D341Med (cell line): ENCODE measurements at regions not wholly inside any gene's neighbourhood (a gene's known extent, or its start where the extent isn't known, plus 50 kb on each side); places are given as distances from the start of the nearest gene placed in this dataset.
"Not testable (repeated sequence)": the region's sequence is repeated elsewhere in the genome, so short reads cannot be mapped to it uniquely, and the experiment has no call there.

Experiments
- DNase-seq: peaks from one replicate; pipeline ENCODE4 v3.0.0; 2012; ENCODE audit warnings: low spot score

- DNase-seq, result no peak
These were observed 96.2 kb upstream of the TSHZ3 start for GRCh38 chr19:31445406-31445805.

GRCh38 chr19:31448221-31448657, 99.0 kb upstream of the TSHZ3 start:
- DNase-seq, result no peak

GRCh38 chr19:31449379-31449778, 100.1 kb upstream of the TSHZ3 start:
- DNase-seq, result no peak

- no peak for DNase-seq
These were observed 101.5 kb upstream of the TSHZ3 start for GRCh38 chr19:31450696-31451095.

GRCh38 chr19:31451686-31452330, 102.6 kb upstream of the TSHZ3 start:
- DNase-seq, result no peak

GRCh38 chr19:31459430-31459829, 110.2 kb upstream of the TSHZ3 start:
- DNase-seq, result no peak

GRCh38 chr19:31461814-31462539, 112.7 kb upstream of the TSHZ3 start:
- no peak for DNase-seq

- no peak for DNase-seq
These were observed 121.1 kb upstream of the TSHZ3 start for GRCh38 chr19:31470229-31470939.

- DNase-seq, result no peak
These were observed 121.7 kb upstream of the TSHZ3 start for GRCh38 chr19:31470952-31471351.

GRCh38 chr19:31478241-31478640, 129.0 kb upstream of the TSHZ3 start:
- DNase-seq, result no peak

- no peak for DNase-seq
These were observed 134.1 kb upstream of the TSHZ3 start for GRCh38 chr19:31483226-31483857.

- DNase-seq, result not testable (repeated sequence)
These were observed 135.7 kb upstream of the TSHZ3 start for GRCh38 chr19:31484858-31485410.

- no peak for DNase-seq
These were observed 136.2 kb upstream of the TSHZ3 start for GRCh38 chr19:31485472-31485871.

GRCh38 chr19:31491242-31491641, 142.0 kb upstream of the TSHZ3 start:
- no peak for DNase-seq

- no peak for DNase-seq
These were observed 142.8 kb upstream of the TSHZ3 start for GRCh38 chr19:31492050-31492449.

GRCh38 chr19:31496076-31496475, 146.8 kb upstream of the TSHZ3 start:
- no peak for DNase-seq

- no peak for DNase-seq
These were observed 148.5 kb upstream of the TSHZ3 start for GRCh38 chr19:31497709-31498108.

- DNase-seq, result no peak
These were observed 149.5 kb upstream of the TSHZ3 start for GRCh38 chr19:31498781-31499180.

GRCh38 chr19:31499281-31500196, 150.3 kb upstream of the TSHZ3 start:
- DNase-seq, result no peak

- no peak for DNase-seq
These were observed 151.1 kb upstream of the TSHZ3 start for GRCh38 chr19:31500197-31500830.

GRCh38 chr19:31500946-31501345, 151.7 kb upstream of the TSHZ3 start:
- no peak for DNase-seq
